AG09309 (cell line): ENCODE measurements at regions not wholly inside any gene's neighbourhood (a gene's known extent, or its start where the extent isn't known, plus 50 kb on each side); places are given as distances from the start of the nearest gene placed in this dataset.
"Not testable (repeated sequence)": the region's sequence is repeated elsewhere in the genome, so short reads cannot be mapped to it uniquely, and the experiment has no call there.

Source experiments
- DNase-seq: peaks from one replicate; pipeline ENCODE4 v3.0.0-alpha.2; 2010; ENCODE audit warnings: low read depth
- H3K4me3 ChIP-seq: 2 replicates; pipeline ENCODE4 v1.5.1; 2011; ENCODE audit warnings: mild to moderate bottlenecking, low read depth, low read length, moderate library complexity; ENCODE audit not compliant: control insufficient read depth
- CTCF ChIP-seq: IDR thresholded peaks from 2 replicates; pipeline ENCODE4 v1.5.1; 2011; ENCODE audit warnings: mild to moderate bottlenecking, low read depth, low read length, inconsistent platforms; ENCODE audit not compliant: insufficient read depth, control insufficient read depth; ENCODE audit errors: missing control alignments

- no peak overlapping the region for H3K4me3 ChIP-seq
- no peak for DNase-seq
- no peak for TF ChIP-seq CTCF
These were observed 298.8 kb downstream of the RASEF start for GRCh38 chr9:82764061-82764668.

- DNase-seq, H3K4me3 ChIP-seq: not testable (repeated sequence)
These were observed 288.2 kb downstream of the RASEF start for GRCh38 chr9:82774707-82775231.

DNA sequence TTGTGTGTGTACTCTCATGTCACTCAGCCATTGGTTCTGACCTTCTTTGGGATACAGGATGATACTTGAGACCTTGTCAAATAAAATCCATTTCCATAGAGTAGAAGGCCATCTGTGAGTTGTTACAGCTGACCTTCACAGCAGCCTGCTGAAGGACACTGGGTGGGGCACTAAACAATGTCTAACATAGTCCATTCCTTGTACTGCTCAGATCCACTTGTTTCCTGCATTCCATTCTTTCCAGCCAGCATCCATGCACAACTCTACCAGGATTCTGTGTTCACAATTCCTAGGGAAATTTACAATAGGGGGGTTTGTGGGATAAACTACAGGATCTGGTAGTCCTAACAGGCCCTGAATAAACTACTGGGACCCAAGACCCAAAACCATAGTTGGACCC lies 286.4 kb downstream of the RASEF start:
- no peak for TF ChIP-seq CTCF
- no peak overlapping the region for H3K4me3 ChIP-seq
- no peak for DNase-seq

DNA sequence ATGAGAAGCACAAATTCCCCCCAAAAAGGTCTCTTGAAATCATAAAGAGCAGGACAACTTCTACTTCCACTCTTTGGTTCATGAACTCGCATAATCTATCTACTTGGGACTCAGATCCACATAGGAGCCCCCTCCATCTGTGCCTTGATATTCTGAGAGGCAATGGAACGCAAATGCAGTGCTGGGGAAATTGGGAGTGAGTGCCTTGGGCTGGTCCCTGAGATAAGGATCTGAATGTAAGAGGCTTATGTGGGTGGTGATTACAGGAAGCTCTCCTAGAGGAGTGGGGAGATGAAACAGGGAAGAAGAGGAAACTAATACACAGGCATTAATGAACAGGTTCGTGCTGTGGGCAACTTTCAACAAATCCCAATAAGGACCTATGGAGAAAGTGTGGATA lies 285.6 kb downstream of the RASEF start:
- TF ChIP-seq CTCF, result no peak
- H3K4me3 ChIP-seq, result no peak overlapping the region
- no peak for DNase-seq

DNA sequence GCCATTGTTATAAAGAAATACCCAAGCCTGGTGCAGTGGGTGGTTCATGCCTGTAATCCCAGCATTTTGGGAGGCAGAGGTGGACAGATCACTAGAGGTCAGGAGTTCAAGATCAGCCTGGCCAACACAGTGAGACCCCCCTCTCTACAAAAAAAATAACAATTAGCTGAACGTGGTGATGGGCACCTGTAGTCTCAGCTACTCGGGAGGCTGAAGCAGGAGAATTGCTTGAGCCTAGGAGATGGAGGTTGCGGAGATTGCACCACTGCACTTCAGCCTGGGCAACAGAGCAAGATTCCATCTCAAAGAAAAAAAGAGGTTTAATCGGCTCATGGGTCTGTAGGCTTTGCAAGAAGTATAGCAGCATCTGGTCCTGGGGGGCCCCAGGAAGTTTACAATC lies 284.0 kb downstream of the RASEF start:
- not testable (repeated sequence) for DNase-seq

GRCh38 chr9:82780017-82780416 lies 282.9 kb downstream of the RASEF start:
- TF ChIP-seq CTCF, result no peak
- DNase-seq, result no peak
- no peak overlapping the region for H3K4me3 ChIP-seq

More for the DNA sequence above, 284.0 kb downstream of the RASEF start:
- H3K4me3 ChIP-seq, result not testable (repeated sequence)

DNA sequence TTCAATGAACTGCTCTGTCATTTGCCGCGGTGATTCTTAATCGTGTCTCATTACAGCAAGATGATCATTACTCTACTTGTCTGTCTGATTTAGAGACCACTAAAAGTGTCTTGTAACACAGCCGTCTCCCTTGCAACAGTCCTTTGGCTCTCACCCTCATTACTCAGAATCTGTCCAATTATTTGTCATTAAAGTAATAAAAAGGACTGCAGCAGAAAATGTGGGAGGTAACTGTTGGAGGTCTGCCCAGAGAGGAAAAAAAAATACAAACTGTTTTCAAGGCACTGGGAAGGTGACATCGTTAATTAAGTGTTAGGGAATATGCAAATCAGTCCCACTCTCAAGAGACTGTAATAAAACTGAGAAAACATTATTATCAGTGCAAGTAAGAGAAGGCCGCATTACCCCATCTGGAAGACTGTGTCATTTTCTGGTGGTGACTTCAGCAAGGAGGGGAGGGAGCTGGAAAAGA lies 281.0 kb downstream of the RASEF start:
- DNase-seq, result no peak
- no peak overlapping the region for H3K4me3 ChIP-seq
- TF ChIP-seq CTCF, result no peak

DNA sequence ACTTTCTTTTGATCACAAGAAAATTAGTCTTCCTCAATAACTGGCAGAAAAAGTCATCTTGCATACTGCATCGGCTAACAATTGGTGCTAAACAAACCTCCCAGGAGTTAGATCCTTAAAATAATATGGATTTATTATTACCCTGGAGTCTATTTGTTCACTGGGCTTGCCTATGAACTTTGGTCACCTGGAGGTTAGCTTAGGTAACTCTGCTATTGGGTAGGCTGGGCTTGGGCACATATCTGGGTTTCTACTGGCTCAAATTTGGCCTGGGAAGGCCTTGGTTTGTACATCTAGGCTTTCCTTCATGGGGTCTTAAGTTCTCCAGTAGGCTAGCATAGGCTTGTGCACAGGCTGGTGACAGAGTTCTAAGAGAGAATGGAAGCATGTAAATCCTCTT lies 279.9 kb downstream of the RASEF start:
- H3K4me3 ChIP-seq, result no peak overlapping the region
- no peak for TF ChIP-seq CTCF
- DNase-seq, result no peak
